ENCODE measurements at regions not wholly inside any gene's neighbourhood (a gene's known extent, or its start where the extent isn't known, plus 50 kb on each side); places are given as distances from the start of the nearest gene placed in this dataset.

DNA sequence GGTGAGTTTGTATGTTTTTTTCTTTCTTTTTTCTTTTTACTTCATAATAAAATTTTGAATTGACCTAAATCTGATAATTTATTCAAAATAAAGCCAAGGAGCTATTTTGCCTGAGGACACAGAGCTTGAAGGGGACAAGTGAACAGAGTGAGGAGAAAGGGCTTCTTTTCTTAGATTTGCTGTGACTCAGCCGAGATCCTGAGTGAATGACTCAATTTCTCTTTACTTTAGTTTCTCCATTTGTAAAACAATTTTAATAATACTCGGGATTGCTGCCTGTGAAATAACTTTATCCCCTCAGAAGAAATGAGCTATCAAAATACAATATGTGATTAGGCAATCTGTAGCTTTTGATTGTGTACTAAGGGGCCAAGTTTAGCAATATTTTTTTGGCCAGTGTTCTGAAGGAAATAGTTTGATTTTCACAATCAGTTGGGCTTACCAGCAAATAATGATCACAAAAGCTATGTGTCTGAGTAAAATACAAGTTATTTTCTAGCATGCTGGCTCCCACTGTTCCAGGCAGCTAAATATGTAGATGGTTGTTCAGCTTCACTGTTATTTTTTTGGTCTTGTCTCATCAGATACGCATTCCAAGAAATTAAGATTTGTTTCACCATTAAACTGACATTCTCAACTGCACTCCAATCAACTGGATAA lies 437.5 kb downstream of the FGF9 start:
- ATAC-seq (ENCODE audit: low read depth) (no peak), DNase-seq (ENCODE audit: low spot score) (no peak)
- Histone ChIP-seq H3K27ac (ENCODE audit: poor library complexity, severe bottlenecking) (no peak overlapping the region), H3K4me3 (ENCODE audit: severe bottlenecking) (no peak overlapping the region), H3K27me3 (ENCODE audit: insufficient read depth, poor library complexity, severe bottlenecking) (peaks cover 5% of the 10 kb centered on the region), H3K9me3 (ENCODE audit: severe bottlenecking) (no peaks in the 10 kb centered on the region), H3K4me1 (ENCODE audit: insufficient read depth, poor library complexity, severe bottlenecking) (no peaks in the 10 kb centered on the region), H3K36me3 (ENCODE audit: low read depth) (no peaks in the 10 kb centered on the region)
- TF ChIP-seq, protein P1, sequence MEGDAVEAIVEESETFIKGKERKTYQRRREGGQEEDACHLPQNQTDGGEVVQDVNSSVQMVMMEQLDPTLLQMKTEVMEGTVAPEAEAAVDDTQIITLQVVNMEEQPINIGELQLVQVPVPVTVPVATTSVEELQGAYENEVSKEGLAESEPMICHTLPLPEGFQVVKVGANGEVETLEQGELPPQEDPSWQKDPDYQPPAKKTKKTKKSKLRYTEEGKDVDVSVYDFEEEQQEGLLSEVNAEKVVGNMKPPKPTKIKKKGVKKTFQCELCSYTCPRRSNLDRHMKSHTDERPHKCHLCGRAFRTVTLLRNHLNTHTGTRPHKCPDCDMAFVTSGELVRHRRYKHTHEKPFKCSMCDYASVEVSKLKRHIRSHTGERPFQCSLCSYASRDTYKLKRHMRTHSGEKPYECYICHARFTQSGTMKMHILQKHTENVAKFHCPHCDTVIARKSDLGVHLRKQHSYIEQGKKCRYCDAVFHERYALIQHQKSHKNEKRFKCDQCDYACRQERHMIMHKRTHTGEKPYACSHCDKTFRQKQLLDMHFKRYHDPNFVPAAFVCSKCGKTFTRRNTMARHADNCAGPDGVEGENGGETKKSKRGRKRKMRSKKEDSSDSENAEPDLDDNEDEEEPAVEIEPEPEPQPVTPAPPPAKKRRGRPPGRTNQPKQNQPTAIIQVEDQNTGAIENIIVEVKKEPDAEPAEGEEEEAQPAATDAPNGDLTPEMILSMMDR (IDR thresholded peaks at IDR 0.05; ENCODE audit: poor library complexity, severe bottlenecking), result no peak

GRCh38 chr13:22108979-22109378 lies 438.1 kb downstream of the FGF9 start:
- TF ChIP-seq, protein P1 (IDR thresholded peaks at IDR 0.05; ENCODE audit: poor library complexity, severe bottlenecking), result no peak
- DNase-seq (ENCODE audit: low spot score), result no peak
- H3K9me3 ChIP-seq (ENCODE audit: severe bottlenecking), result no peaks in the 10 kb centered on the region
- no peak for ATAC-seq (ENCODE audit: low read depth)
- H3K27ac ChIP-seq (ENCODE audit: poor library complexity, severe bottlenecking), result no peak overlapping the region
- peaks cover 5% of the 10 kb centered on the region for H3K27me3 ChIP-seq (ENCODE audit: insufficient read depth, poor library complexity, severe bottlenecking)
- no peaks in the 10 kb centered on the region for H3K36me3 ChIP-seq (ENCODE audit: low read depth)
- H3K4me1 ChIP-seq (ENCODE audit: insufficient read depth, poor library complexity, severe bottlenecking), result no peaks in the 10 kb centered on the region
- H3K4me3 ChIP-seq (ENCODE audit: severe bottlenecking), result no peak overlapping the region

DNA sequence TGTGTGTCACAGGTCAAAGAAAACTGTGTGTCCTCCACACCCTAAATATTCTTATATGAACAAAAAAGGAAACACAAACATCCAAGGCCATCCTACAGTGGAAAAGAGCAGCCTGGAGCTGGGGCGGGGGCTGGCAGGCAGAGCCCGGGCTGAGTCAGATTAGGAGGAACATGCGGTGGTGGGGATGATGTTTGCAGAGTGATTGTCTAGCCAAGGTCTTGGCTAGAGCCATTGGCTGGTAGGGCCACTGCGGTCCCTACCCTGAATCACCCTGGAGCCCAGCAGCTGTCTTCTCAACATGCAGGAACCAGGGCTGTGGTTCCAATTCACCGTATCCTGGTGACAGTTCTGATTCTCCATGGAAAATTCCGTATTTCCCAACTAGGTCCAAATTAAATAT lies 439.5 kb downstream of the FGF9 start:
- no peaks in the 10 kb centered on the region for H3K4me1 ChIP-seq (ENCODE audit: insufficient read depth, poor library complexity, severe bottlenecking)
- H3K27me3 ChIP-seq (ENCODE audit: insufficient read depth, poor library complexity, severe bottlenecking), result peaks cover 5% of the 10 kb centered on the region
- no peaks in the 10 kb centered on the region for H3K9me3 ChIP-seq (ENCODE audit: severe bottlenecking)
- ATAC-seq (ENCODE audit: low read depth) (no peak), DNase-seq (ENCODE audit: low spot score) (no peak)
- no peaks in the 10 kb centered on the region for H3K36me3 ChIP-seq (ENCODE audit: low read depth)
- no peak overlapping the region for H3K4me3 ChIP-seq (ENCODE audit: severe bottlenecking)
- TF ChIP-seq, protein P1 (IDR thresholded peaks at IDR 0.05; ENCODE audit: poor library complexity, severe bottlenecking), result no peak
- H3K27ac ChIP-seq (ENCODE audit: poor library complexity, severe bottlenecking), result no peak overlapping the region

GRCh38 chr13:22111152-22111783 lies 440.4 kb downstream of the FGF9 start:
- Histone ChIP-seq H3K4me1 (ENCODE audit: insufficient read depth, poor library complexity, severe bottlenecking) (no peaks in the 10 kb centered on the region), H3K4me3 (ENCODE audit: severe bottlenecking) (no peak overlapping the region), H3K9me3 (ENCODE audit: severe bottlenecking) (no peaks in the 10 kb centered on the region), H3K36me3 (ENCODE audit: low read depth) (no peaks in the 10 kb centered on the region), H3K27me3 (ENCODE audit: insufficient read depth, poor library complexity, severe bottlenecking) (peaks cover 5% of the 10 kb centered on the region), H3K27ac (ENCODE audit: poor library complexity, severe bottlenecking) (no peak overlapping the region)
- ATAC-seq (ENCODE audit: low read depth) (no peak), DNase-seq (ENCODE audit: low spot score) (no peak)
- TF ChIP-seq, protein P1 (IDR thresholded peaks at IDR 0.05; ENCODE audit: poor library complexity, severe bottlenecking), result no peak

GRCh38 chr13:22111961-22112360 lies 441.1 kb downstream of the FGF9 start:
- H3K27ac ChIP-seq (ENCODE audit: poor library complexity, severe bottlenecking), result no peak overlapping the region
- TF ChIP-seq, protein P1 (IDR thresholded peaks at IDR 0.05; ENCODE audit: poor library complexity, severe bottlenecking), result no peak
- no peaks in the 10 kb centered on the region for H3K36me3 ChIP-seq (ENCODE audit: low read depth)
- peaks cover 5% of the 10 kb centered on the region for H3K27me3 ChIP-seq (ENCODE audit: insufficient read depth, poor library complexity, severe bottlenecking)
- no peak for DNase-seq (ENCODE audit: low spot score)
- H3K4me3 ChIP-seq (ENCODE audit: severe bottlenecking), result no peak overlapping the region
- no peaks in the 10 kb centered on the region for H3K4me1 ChIP-seq (ENCODE audit: insufficient read depth, poor library complexity, severe bottlenecking)
- ATAC-seq (ENCODE audit: low read depth), result no peak
- no peaks in the 10 kb centered on the region for H3K9me3 ChIP-seq (ENCODE audit: severe bottlenecking)
